T-helper 9 cell (primary cell): ENCODE measurements at regions not wholly inside any gene's neighbourhood (a gene's known extent, or its start where the extent isn't known, plus 50 kb on each side); places are given as distances from the start of the nearest gene placed in this dataset.
"Not testable (repeated sequence)": the region's sequence is repeated elsewhere in the genome, so short reads cannot be mapped to it uniquely, and the experiment has no call there.

ENCODE experiments used
- DNase-seq: peaks from one replicate; pipeline ENCODE4 v3.0.0-alpha.2; 2020

- no peak for DNase-seq
Observed at GRCh38 chr16:13823501-13823900, 96.5 kb upstream of the ERCC4 start.

DNA sequence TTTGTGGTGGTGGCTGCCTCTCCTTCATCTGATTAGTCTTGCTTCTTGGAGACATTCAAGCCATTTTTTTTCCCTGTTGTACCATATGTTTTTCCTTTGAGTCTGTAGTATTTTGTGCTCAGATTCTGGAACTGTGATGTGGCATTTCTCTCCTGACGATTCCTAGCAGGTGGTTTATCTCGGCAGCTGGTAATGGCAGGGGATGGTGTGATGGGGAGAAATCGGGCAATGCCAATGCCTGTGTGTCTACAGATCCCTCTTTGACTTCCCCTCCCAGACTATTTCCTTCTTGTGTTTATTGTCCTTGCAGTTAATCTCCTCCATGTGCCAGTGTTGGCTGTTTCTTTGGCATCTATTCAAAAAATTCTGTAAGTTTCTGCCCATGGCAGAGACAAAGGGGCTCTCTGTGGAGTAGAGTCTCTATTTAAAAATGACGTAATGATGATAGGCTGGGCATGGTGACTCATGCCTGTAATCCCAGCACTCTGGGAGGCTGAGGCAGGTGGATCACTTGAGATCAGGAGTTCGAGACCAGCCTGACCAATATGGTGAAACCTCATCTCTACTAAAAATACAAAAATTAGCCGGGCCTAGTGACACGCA lies 90.2 kb upstream of the ERCC4 start:
- DNase-seq = no peak

GRCh38 chr16:13833515-13833914 lies 86.4 kb upstream of the ERCC4 start:
- no peak for DNase-seq

GRCh38 chr16:13835387-13835786 lies 84.6 kb upstream of the ERCC4 start:
- DNase-seq = no peak

GRCh38 chr16:13835935-13836730 lies 83.8 kb upstream of the ERCC4 start:
- DNase-seq = no peak

DNA sequence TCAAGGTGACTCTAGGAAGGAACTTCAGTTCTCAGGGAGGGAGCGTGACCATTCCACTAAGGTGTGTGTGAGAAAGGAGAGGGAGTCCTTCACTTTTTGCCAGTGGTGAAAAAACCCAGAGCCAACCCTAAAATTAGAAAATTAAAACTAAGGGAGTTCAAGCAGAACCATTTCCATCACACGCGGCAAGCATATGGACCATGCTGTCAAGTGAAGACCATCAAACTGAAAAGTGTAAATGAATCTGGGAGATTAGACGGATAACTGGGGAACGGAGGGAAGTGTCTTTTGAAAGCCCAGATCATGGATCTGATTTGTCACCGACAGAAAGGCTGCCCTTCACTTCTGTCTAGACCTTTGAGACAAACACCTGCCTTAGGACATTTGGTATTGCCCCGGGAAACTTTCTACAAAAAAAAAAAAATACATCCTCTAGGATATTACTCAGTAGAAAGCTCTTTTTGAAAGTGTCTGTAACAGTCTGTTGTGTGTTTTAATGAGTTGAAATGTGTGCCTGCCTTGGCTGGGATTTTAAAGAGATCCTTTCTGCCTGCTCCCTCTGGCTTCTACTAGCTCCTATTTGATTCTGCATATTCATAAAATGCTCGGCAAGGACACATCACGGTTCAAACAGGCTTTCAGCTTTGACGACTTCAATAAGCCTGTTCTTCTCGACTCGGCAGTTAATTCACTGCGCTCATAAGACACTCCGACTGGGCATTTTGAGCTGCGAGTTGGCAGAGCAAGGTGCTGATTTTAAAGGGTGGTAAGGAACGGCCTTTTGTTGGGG lies 81.4 kb upstream of the ERCC4 start:
- DNase-seq = no peak

DNA sequence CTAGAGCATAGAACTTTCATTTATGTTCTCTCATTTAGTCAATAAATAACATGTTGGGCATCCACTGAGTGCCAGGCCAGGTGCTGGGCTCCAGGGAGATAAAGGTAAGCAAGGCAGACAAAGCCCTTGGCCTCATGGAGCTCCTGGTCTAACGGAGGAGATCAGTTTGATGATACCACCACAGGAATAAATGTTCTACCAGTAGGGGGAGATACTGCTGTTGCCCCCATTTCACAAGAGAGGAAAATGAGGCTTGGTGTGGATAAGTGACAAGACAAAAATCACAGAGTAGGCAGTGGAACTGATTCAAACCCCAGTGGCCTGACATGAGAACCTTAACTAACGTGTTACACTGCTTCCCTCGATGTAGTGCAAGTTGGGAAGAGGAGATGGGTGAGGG lies 80.4 kb upstream of the ERCC4 start:
- DNase-seq = no peak

- no peak for DNase-seq
Observed at GRCh38 chr16:13845232-13845631, 74.7 kb upstream of the ERCC4 start.

GRCh38 chr16:13848795-13849194 lies 71.2 kb upstream of the ERCC4 start:
- DNase-seq = no peak

DNA sequence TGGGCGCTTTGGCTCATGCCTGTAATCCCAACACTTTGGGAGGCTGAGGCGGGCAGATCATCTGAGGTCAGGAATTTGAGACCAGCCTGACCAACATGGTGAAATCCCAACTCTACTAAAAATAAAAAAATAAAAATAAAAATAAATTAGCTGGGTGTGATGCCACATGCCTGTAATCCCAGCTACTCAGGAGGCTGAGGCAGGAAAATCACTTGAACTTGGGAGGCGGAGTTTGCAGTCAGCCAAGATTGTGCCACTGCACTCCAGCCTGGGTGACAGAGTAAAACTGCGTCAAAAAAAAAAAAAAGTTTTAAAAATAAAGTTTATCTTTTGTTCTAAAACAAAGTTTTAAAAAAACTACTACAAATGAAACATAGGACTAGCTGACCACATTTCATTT lies 69.8 kb upstream of the ERCC4 start:
- DNase-seq = not testable (repeated sequence)

- no peak for DNase-seq
Observed at GRCh38 chr16:13852827-13853226, 67.1 kb upstream of the ERCC4 start.

DNA sequence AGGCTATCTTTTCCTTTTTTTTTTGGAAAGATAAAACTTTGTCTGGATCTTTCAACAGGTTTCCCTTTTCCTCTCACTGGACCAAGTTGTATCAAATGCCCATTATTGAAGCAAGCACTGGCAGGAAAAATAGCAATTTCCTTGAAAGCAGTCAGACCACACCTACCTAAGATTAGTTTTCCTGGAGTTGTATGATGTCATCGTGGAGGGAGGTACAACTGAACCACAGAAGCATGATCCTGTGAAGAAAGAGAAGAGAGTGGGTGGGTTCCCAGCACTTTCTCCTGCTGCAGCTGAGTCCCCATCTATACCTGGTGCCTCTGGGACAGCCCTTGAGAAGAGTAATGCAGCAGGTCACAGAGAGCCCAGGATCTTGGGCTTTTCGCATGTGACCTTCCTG lies 63.6 kb upstream of the ERCC4 start:
- no peak for DNase-seq

GRCh38 chr16:13856811-13857511 lies 63.0 kb upstream of the ERCC4 start:
- no peak for DNase-seq

DNA sequence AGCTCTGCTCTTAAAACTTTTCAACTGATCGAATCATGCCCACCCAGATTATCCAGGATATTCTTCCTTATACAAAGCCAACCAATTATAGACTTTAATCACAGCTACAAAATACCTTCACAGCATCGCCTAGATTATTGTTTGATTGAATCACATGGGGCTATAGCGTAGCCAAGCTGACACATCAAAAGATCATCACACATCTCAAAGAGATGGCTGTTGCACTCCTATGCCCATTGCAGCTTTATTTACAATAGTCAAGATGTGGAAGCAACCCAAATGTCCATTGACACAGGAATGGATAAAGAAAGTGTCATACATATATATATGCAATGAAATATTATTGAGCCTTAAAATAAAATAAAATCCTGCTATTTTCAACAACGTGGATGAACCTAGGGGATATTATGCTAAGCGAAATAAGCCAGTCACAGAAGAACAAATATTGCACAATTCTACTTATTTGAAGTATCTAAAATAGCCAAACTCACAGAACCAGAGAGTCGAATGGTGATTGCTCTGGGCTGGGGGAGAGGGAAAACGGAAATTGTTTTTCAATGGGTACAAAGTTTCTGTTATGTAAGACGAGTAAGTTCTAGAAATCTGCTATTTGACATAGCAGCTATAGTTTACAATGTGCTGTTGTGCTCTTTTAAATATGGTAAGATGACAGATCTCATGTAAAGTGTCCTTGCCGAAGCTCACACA lies 60.9 kb upstream of the ERCC4 start:
- no peak for DNase-seq

DNA sequence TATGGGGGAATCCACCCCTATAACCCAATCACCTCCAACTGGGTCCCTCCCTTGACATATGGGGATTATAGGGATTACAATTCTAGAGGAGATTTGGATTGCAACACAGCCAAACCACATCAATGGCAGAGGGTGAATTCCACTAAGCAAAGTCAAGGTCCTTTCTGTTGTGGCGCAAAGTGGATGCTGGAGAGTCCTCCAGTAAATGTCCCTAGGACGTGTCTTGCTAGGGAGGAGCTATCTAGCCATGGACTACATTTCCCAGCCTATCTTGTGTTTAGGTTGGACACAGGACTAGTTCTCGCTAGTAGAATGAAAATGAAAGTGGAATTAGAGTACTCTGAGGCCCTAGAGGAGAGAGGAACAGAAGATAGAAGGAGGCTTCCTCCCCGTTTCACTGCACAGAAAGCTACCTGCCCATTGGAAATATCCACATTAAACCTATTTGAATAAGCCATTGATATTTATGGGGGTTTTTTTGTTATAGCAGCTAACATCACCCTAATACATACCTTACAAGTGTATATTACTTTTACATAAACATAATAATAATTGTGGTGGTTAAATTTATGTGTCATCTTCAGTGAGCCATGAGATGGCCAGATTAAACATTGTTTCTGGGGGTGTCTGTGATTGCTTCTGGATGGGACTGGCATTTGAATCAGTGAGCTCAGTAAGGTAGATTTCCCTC lies 56.7 kb upstream of the ERCC4 start:
- DNase-seq = no peak

- DNase-seq = no peak
Observed at GRCh38 chr16:13864689-13865088, 55.3 kb upstream of the ERCC4 start.

GRCh38 chr16:13866073-13866472 lies 53.9 kb upstream of the ERCC4 start:
- peak; percentile 3 for DNase-seq
